Endothelial cell of umbilical vein (primary cell): ENCODE measurements at regions not wholly inside any gene's neighbourhood (a gene's known extent, or its start where the extent isn't known, plus 50 kb on each side); places are given as distances from the start of the nearest gene placed in this dataset.

Source experiments
- BruUV-seq: library from RNA; stranded (reverse); fragments of 400-500 nt; replicated peaks from 2 replicates; lab custom pipeline; 2021; lab: Mats Ljungman, UMichigan
- CTCF ChIA-PET: fragments of 300-600, 350-600 bp; sonication (Branson Sonifier 250); formaldehyde crosslinking; loops from one replicate; lab custom pipeline; 2021; ENCODE audit warnings: antibody characterized with exemption, inconsistent platforms; lab: Charles Lee
- POLR2A ChIA-PET: fragments of 300-600, 350-600 bp; sonication (Branson Sonifier 250); formaldehyde crosslinking; loops from one replicate; lab custom pipeline; 2021; ENCODE audit warnings: antibody characterized with exemption, inconsistent platforms; lab: Charles Lee
- DNase-seq: peaks from one replicate; pipeline ENCODE4 v3.0.0-alpha.2; 2011; ENCODE audit warnings: low read depth, low spot score
- FAIRE-seq: peaks from 2 replicates; lab custom pipeline; 2011; peaks lifted over from hg19 to GRCh38; lab: Jason Lieb, UNC
- H2AFZ ChIP-seq: 2 replicates; pipeline ENCODE4 v1.6.0; 2012; ENCODE audit warnings: low read depth, low read length, control low read depth, inconsistent platforms
- H3K27ac ChIP-seq: 2 replicates; pipeline ENCODE4 v1.5.1; 2011; ENCODE audit warnings: low read depth, mild to moderate bottlenecking, control low read depth, low read length, moderate library complexity; ENCODE audit not compliant: insufficient read depth
- H3K27me3 ChIP-seq, 2 experiments: 2 replicates each; pipeline versions ENCODE4 v1.6.0 to v1.6.1; 2011; ENCODE audit warnings: low read length in 2 of 2, mixed read lengths in 1 of 2; ENCODE audit not compliant: control insufficient read depth in 2 of 2, insufficient read depth in 2 of 2
- H3K36me3 ChIP-seq, 2 experiments: 2 replicates in 1 of 2; 3 replicates in 1 of 2; pipeline ENCODE4 v1.5.1; 2011; ENCODE audit warnings: low read length in 2 of 2, mild to moderate bottlenecking in 1 of 2, moderate library complexity in 1 of 2; ENCODE audit not compliant: control insufficient read depth in 2 of 2, insufficient read depth in 2 of 2; ENCODE audit errors: extremely low read depth in 1 of 2
- H3K4me1 ChIP-seq: 3 replicates; pipeline ENCODE4 v1.5.1; 2011; ENCODE audit warnings: mild to moderate bottlenecking, low read length; ENCODE audit not compliant: control insufficient read depth, insufficient read depth; ENCODE audit errors: extremely low read depth
- H3K4me2 ChIP-seq: 2 replicates; pipeline ENCODE4 v1.6.1; 2011; ENCODE audit warnings: low read length, control low read depth, mixed read lengths; ENCODE audit not compliant: insufficient read depth
- H3K4me3 ChIP-seq, 3 experiments: fragments of 200-600 bp in 1 of 3; sonication (generic), shearing (Covaris generic) in 1 of 3; replicated peaks in 1 of 3; 2 replicates each; pipeline ENCODE4 v1.5.1; 2011 to 2016; ENCODE audit warnings: control low read depth in 3 of 3, low read length in 3 of 3, mild to moderate bottlenecking in 2 of 3, inconsistent platforms in 1 of 3, low read depth in 1 of 3, moderate library complexity in 1 of 3; ENCODE audit not compliant: insufficient read depth in 1 of 3
- H3K79me2 ChIP-seq: 2 replicates; pipeline ENCODE4 v1.6.0; 2012; ENCODE audit warnings: low read length, inconsistent platforms; ENCODE audit not compliant: control insufficient read depth, insufficient read depth
- H3K9ac ChIP-seq: replicated peaks from 2 replicates; pipeline ENCODE3; 2011; ENCODE audit warnings: low read length, control low read depth; ENCODE audit not compliant: insufficient read depth; ENCODE audit errors: extremely low read depth
- H3K9me1 ChIP-seq: replicated peaks from 3 replicates; pipeline ENCODE4 v1.6.0; 2011; ENCODE audit warnings: mild to moderate bottlenecking, low read length; ENCODE audit not compliant: control insufficient read depth, insufficient read depth; ENCODE audit errors: extremely low read depth
- H3K9me3 ChIP-seq: replicated peaks from 2 replicates; pipeline ENCODE4 v1.5.1; 2012; ENCODE audit warnings: low read length, inconsistent platforms; ENCODE audit not compliant: control insufficient read depth, insufficient read depth
- H4K20me1 ChIP-seq: replicated peaks from 2 replicates; pipeline ENCODE3; 2011; ENCODE audit warnings: mild to moderate bottlenecking, low read length; ENCODE audit not compliant: control insufficient read depth, insufficient read depth; ENCODE audit errors: extremely low read depth
- EZH2 ChIP-seq: IDR thresholded peaks from 2 replicates; pipeline ENCODE4 v1.6.1; 2012; ENCODE audit warnings: borderline replicate concordance, low read depth, mild to moderate bottlenecking, moderate library complexity, low read length, inconsistent platforms; ENCODE audit not compliant: severe bottlenecking
- FOS ChIP-seq: IDR thresholded peaks from 2 replicates; pipeline ENCODE4 v1.6.1; 2011; ENCODE audit warnings: mild to moderate bottlenecking, low read length, moderate library complexity, borderline replicate concordance; ENCODE audit not compliant: insufficient read depth
- GATA2 ChIP-seq: IDR thresholded peaks from 2 replicates; pipeline ENCODE4 v1.7.0; 2011; ENCODE audit warnings: low read depth, mild to moderate bottlenecking, moderate library complexity, mixed read lengths, low read length; ENCODE audit not compliant: insufficient read length, insufficient read depth
- JUN ChIP-seq: IDR thresholded peaks from 2 replicates; pipeline ENCODE4 v1.6.1; 2011; ENCODE audit warnings: borderline replicate concordance, low read depth; ENCODE audit not compliant: insufficient read length, insufficient read depth
- MYC ChIP-seq: IDR thresholded peaks from one replicate; pipeline ENCODE4 v1.6.1; 2011; ENCODE audit warnings: mild to moderate bottlenecking, low read depth, low read length
- POLR2A ChIP-seq: IDR thresholded peaks from 2 replicates; pipeline ENCODE4 v1.6.1; 2012; ENCODE audit warnings: low read depth, mild to moderate bottlenecking, control low read depth, low read length
- POLR2AphosphoS5 ChIP-seq: IDR thresholded peaks from 2 replicates; pipeline ENCODE4 v1.6.1; 2012; ENCODE audit warnings: low read depth, mild to moderate bottlenecking, control low read depth, low read length, moderate library complexity; ENCODE audit not compliant: insufficient read depth
- dilution Hi-C: fragments of 300-500 bp; cut with MboI; formaldehyde crosslinking; loops from one replicate; pipeline ENCODE4 v1.15.0; 2019; ENCODE audit warnings: low sequenced_read_pairs; ENCODE audit not compliant: extremely low pct_ligation_motif_present
- intact Hi-C: fragments of 100-400 bp; cut with micrococcal nuclease; formaldehyde crosslinking; loops from one replicate; pipeline ENCODE4 v1.10.0; 2022
- TF ChIP-seq, protein P1 (sequence below), 2 donors: IDR thresholded peaks; 1 replicate in 1 of 2; 2 replicates in 1 of 2; pipeline ENCODE4 v1.5.1; 2011; ENCODE audit warnings: low read length in 2 of 2, mild to moderate bottlenecking in 2 of 2, moderate library complexity in 2 of 2, control low read depth in 1 of 2, inconsistent platforms in 1 of 2, low read depth in 1 of 2; ENCODE audit not compliant: insufficient read depth in 1 of 2; ENCODE audit errors: extremely low read depth in 1 of 2
- TF ChIP-seq, protein P2 (sequence below): IDR thresholded peaks from 2 replicates; pipeline ENCODE4 v1.6.1; 2011; ENCODE audit not compliant: insufficient read depth, insufficient read length

DNA sequence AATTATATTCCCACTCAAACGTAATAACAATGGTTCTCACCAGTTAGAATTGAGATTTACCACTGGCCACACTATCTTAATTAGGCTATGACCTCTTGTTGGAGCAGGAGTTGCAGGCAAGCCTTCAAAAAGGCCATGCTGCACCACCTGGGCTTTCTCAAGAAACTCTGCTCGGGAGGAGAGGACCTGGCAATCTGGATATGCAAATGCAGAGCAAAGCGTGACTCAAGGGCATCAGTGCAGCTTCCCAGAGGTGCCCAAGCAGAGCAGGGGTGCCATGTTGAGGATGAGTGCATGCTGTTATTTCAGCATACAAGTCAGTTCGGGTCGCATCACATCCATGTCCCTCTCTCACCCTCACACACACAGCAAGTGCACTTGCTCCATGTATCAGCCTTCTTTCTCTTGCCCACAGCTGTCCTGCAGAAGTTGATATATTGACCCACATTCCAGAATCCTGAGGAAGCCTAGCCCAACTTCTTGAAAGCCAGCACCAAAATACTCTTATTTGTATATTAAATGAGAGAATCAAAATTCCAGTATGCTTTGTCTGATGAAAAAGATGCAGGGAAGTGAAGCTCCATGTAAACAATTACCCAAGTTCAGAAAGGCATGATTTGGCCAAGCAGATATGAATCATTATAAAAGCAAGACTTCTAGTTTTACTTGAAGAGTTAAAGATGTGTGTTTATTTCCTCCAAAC, 55.7 kb upstream of the IL6 start:
- H2AFZ ChIP-seq, result peak overlapping the region; percentile 15
- CTCF ChIA-PET, result interaction anchor here (1.3 to 3.6 kb wide), 4 partner anchors 16 to 85 kb away, joined by 3 to 17 read pairs (median 5); partner anchors contain the start of gene IL6
- no peaks in the 10 kb centered on the region for H3K79me2 ChIP-seq
- TF ChIP-seq EZH2 (no peak), MYC (no peak), FOS (peak; percentile 32), GATA2 (peak; percentile 45), POLR2A (no peak), POLR2AphosphoS5 (peak; percentile 19), JUN (no peak)
- TF ChIP-seq, protein P1, sequence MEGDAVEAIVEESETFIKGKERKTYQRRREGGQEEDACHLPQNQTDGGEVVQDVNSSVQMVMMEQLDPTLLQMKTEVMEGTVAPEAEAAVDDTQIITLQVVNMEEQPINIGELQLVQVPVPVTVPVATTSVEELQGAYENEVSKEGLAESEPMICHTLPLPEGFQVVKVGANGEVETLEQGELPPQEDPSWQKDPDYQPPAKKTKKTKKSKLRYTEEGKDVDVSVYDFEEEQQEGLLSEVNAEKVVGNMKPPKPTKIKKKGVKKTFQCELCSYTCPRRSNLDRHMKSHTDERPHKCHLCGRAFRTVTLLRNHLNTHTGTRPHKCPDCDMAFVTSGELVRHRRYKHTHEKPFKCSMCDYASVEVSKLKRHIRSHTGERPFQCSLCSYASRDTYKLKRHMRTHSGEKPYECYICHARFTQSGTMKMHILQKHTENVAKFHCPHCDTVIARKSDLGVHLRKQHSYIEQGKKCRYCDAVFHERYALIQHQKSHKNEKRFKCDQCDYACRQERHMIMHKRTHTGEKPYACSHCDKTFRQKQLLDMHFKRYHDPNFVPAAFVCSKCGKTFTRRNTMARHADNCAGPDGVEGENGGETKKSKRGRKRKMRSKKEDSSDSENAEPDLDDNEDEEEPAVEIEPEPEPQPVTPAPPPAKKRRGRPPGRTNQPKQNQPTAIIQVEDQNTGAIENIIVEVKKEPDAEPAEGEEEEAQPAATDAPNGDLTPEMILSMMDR (IDR thresholded peaks at IDR 0.05; ENCODE audit: extremely low read depth in 1 of 2, insufficient read depth in 1 of 2, low read depth in 1 of 2, low read length in 2 of 2), result no peak
- TF ChIP-seq, protein P2, sequence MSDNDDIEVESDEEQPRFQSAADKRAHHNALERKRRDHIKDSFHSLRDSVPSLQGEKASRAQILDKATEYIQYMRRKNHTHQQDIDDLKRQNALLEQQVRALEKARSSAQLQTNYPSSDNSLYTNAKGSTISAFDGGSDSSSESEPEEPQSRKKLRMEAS, result no peak
- no peaks in the 10 kb centered on the region for H4K20me1 ChIP-seq
- FAIRE-seq, result no peak
- H3K9ac ChIP-seq, result no peak overlapping the region
- POLR2A ChIA-PET, result no interaction called here
- H3K36me3 ChIP-seq, result no peaks in the 10 kb centered on the region
- no peak overlapping the region for H3K4me3 ChIP-seq
- DNase-seq, result peak; percentile 42
- H3K9me1 ChIP-seq, result no peaks in the 10 kb centered on the region
- peaks cover 66% of the 10 kb centered on the region for H3K4me1 ChIP-seq
- dilution Hi-C loops, result no loop called here
- no TSS peak for BruUV-seq
- intact Hi-C loops, result no loop called here
- H3K27me3 ChIP-seq, result no peaks in the 10 kb centered on the region
- peak overlapping the region; percentile 27 for H3K4me2 ChIP-seq
- H3K9me3 ChIP-seq, result no peaks in the 10 kb centered on the region
- H3K27ac ChIP-seq, result peak overlapping the region; percentile 30
